Gastrocnemius medialis (tissue), 4 donors: ENCODE measurements at regions not wholly inside any gene's neighbourhood (a gene's known extent, or its start where the extent isn't known, plus 50 kb on each side); places are given as distances from the start of the nearest gene placed in this dataset.

Experiments used
- POLR2A ChIP-seq, 2 donors: fragments of 450-650 bp; IDR thresholded peaks; one replicate each; pipeline ENCODE4 v1.6.1; 2017; ENCODE audit warnings: antibody characterized with exemption in 2 of 2, mild to moderate bottlenecking in 2 of 2, moderate library complexity in 2 of 2
- TF ChIP-seq, protein P1 (sequence below), 5 experiments: fragments of 450-650 bp in 3 of 5; fragments of 200-600 bp in 2 of 5; sonication (generic) in 2 of 5; IDR thresholded peaks in 4 of 5; conservative IDR thresholded peaks in 1 of 5; 1 replicate in 4 of 5; 2 replicates in 1 of 5; pipeline ENCODE4 v1.5.1; 2016 to 2019; ENCODE audit warnings: antibody characterized with exemption in 5 of 5, mild to moderate bottlenecking in 3 of 5, moderate library complexity in 3 of 5

DNA sequence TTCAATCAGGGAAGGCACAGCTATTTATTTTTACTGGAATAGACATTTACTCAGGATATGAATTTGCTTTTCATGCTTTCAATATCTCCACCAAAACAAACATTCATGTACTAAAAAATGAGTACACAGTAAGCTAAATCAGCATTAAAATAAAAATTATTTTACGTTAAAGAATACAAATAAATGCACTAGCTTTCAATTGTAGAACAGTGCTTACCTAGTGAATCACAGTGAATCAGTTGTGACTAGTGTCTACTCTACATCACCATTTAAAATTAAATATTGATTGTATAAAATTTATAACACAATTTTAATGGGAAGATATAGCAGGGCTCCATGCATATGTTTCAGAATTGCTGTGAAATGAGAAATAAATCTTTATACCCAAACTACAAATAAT is 929.6 kb upstream of the ATXN8OS start:
- TF ChIP-seq, protein P1, sequence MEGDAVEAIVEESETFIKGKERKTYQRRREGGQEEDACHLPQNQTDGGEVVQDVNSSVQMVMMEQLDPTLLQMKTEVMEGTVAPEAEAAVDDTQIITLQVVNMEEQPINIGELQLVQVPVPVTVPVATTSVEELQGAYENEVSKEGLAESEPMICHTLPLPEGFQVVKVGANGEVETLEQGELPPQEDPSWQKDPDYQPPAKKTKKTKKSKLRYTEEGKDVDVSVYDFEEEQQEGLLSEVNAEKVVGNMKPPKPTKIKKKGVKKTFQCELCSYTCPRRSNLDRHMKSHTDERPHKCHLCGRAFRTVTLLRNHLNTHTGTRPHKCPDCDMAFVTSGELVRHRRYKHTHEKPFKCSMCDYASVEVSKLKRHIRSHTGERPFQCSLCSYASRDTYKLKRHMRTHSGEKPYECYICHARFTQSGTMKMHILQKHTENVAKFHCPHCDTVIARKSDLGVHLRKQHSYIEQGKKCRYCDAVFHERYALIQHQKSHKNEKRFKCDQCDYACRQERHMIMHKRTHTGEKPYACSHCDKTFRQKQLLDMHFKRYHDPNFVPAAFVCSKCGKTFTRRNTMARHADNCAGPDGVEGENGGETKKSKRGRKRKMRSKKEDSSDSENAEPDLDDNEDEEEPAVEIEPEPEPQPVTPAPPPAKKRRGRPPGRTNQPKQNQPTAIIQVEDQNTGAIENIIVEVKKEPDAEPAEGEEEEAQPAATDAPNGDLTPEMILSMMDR (IDR thresholded peaks at IDR 0.05 in 4 of 5, conservative IDR thresholded peaks at IDR 0.05 in 1 of 5), result no peak
- no peak for TF ChIP-seq POLR2A (IDR thresholded peaks at IDR 0.05)
